ENCODE measurements at regions not wholly inside any gene's neighbourhood (a gene's known extent, or its start where the extent isn't known, plus 50 kb on each side); places are given as distances from the start of the nearest gene placed in this dataset.
A peak's percentile ranks its signal among the peaks of the same experiment; 100 is the strongest.

GRCh38 chr13:22175241-22175640 lies 504.4 kb downstream of the FGF9 start:
- H3K4ac ChIP-seq (ENCODE audit: low read depth, low read length) = no peak overlapping the region
- H4K8ac ChIP-seq (ENCODE audit: low read depth, low read length) = no peak overlapping the region
- no peak overlapping the region for H3K4me3 ChIP-seq (ENCODE audit: low read length)
- H3K23ac ChIP-seq (ENCODE audit: low read length) = no peak overlapping the region
- no peak overlapping the region for H2AK5ac ChIP-seq (ENCODE audit: low read length)
- no peak overlapping the region for H3K27ac ChIP-seq (ENCODE audit: low read depth, low read length)
- DNase-seq = peak; percentile 56
- H3K56ac ChIP-seq (ENCODE audit: low read length) = no peak overlapping the region
- H3K4me1 ChIP-seq (ENCODE audit: control insufficient read depth, low read depth, low read length) = no peaks in the 10 kb centered on the region
- no CpG with 5 or more reads among the region's 8 CpGs for WGBS (ENCODE audit: extremely low coverage, insufficient coverage, low lambda C conversion rate)
- no peaks in the 10 kb centered on the region for H3K79me2 ChIP-seq (ENCODE audit: control insufficient read depth, insufficient read depth, low read length)
- H3K27me3 ChIP-seq (ENCODE audit: insufficient read depth, low read length, poor library complexity) = no peaks in the 10 kb centered on the region
- no peak overlapping the region for H2BK120ac ChIP-seq (ENCODE audit: low read depth, low read length)
- no peak overlapping the region for H3K18ac ChIP-seq (ENCODE audit: low read length)
- no peaks in the 10 kb centered on the region for H3K36me3 ChIP-seq (ENCODE audit: control insufficient read depth, insufficient read depth, low read length)
- no peak overlapping the region for H4K5ac ChIP-seq (ENCODE audit: low read length)
- H3K9ac ChIP-seq (ENCODE audit: low read length) = no peak overlapping the region
- no peak overlapping the region for H3K4me2 ChIP-seq (ENCODE audit: low read length)
- no peak overlapping the region for H2BK5ac ChIP-seq (ENCODE audit: low read length)
- H3K79me1 ChIP-seq (ENCODE audit: low read length) = no peaks in the 10 kb centered on the region
- no peak overlapping the region for H2BK15ac ChIP-seq (replicated peaks; ENCODE audit: low read depth)

- Histone ChIP-seq H2BK120ac (ENCODE audit: low read depth, low read length) (no peak overlapping the region), H3K4me1 (ENCODE audit: control insufficient read depth, low read depth, low read length) (no peaks in the 10 kb centered on the region), H3K36me3 (ENCODE audit: control insufficient read depth, insufficient read depth, low read length) (no peaks in the 10 kb centered on the region), H3K23ac (ENCODE audit: low read length) (no peak overlapping the region), H3K79me2 (ENCODE audit: control insufficient read depth, insufficient read depth, low read length) (no peaks in the 10 kb centered on the region), H2BK15ac (replicated peaks; ENCODE audit: low read depth) (no peak overlapping the region), H3K4me2 (ENCODE audit: low read length) (no peak overlapping the region), H3K9ac (ENCODE audit: low read length) (no peak overlapping the region), H3K4me3 (ENCODE audit: low read length) (no peak overlapping the region), H2AK5ac (ENCODE audit: low read length) (no peak overlapping the region), H4K5ac (ENCODE audit: low read length) (no peak overlapping the region), H3K27me3 (ENCODE audit: insufficient read depth, low read length, poor library complexity) (no peaks in the 10 kb centered on the region), H3K18ac (ENCODE audit: low read length) (no peak overlapping the region), H3K27ac (ENCODE audit: low read depth, low read length) (no peak overlapping the region), H3K56ac (ENCODE audit: low read length) (no peak overlapping the region), H4K8ac (ENCODE audit: low read depth, low read length) (no peak overlapping the region), H2BK5ac (ENCODE audit: low read length) (no peak overlapping the region), H3K79me1 (ENCODE audit: low read length) (no peaks in the 10 kb centered on the region), H3K4ac (ENCODE audit: low read depth, low read length) (no peak overlapping the region)
- DNase-seq = peak; percentile 15
- WGBS (ENCODE audit: extremely low coverage, insufficient coverage, low lambda C conversion rate) = no CpG with 5 or more reads among the region's 7 CpGs
Observed at GRCh38 chr13:22175815-22176214, 504.9 kb downstream of the FGF9 start.

GRCh38 chr13:22176968-22177520 lies 506.2 kb downstream of the FGF9 start:
- Histone ChIP-seq H2BK120ac (ENCODE audit: low read depth, low read length) (no peak overlapping the region), H3K4me2 (ENCODE audit: low read length) (no peak overlapping the region), H3K79me2 (ENCODE audit: control insufficient read depth, insufficient read depth, low read length) (no peaks in the 10 kb centered on the region), H4K8ac (ENCODE audit: low read depth, low read length) (no peak overlapping the region), H2BK15ac (replicated peaks; ENCODE audit: low read depth) (no peak overlapping the region), H4K5ac (ENCODE audit: low read length) (no peak overlapping the region), H3K56ac (ENCODE audit: low read length) (no peak overlapping the region), H3K9ac (ENCODE audit: low read length) (no peak overlapping the region), H3K36me3 (ENCODE audit: control insufficient read depth, insufficient read depth, low read length) (no peaks in the 10 kb centered on the region), H3K4me1 (ENCODE audit: control insufficient read depth, low read depth, low read length) (no peaks in the 10 kb centered on the region), H3K27ac (ENCODE audit: low read depth, low read length) (no peak overlapping the region), H2AK5ac (ENCODE audit: low read length) (no peak overlapping the region), H3K4me3 (ENCODE audit: low read length) (no peak overlapping the region), H3K4ac (ENCODE audit: low read depth, low read length) (no peak overlapping the region), H2BK5ac (ENCODE audit: low read length) (no peak overlapping the region), H3K18ac (ENCODE audit: low read length) (no peak overlapping the region), H3K27me3 (ENCODE audit: insufficient read depth, low read length, poor library complexity) (no peaks in the 10 kb centered on the region), H3K79me1 (ENCODE audit: low read length) (no peaks in the 10 kb centered on the region), H3K23ac (ENCODE audit: low read length) (no peak overlapping the region)
- no CpG with 5 or more reads among the region's 4 CpGs for WGBS (ENCODE audit: extremely low coverage, insufficient coverage, low lambda C conversion rate)
- DNase-seq = no peak

- Histone ChIP-seq H3K9ac (ENCODE audit: low read length) (no peak overlapping the region), H2BK120ac (ENCODE audit: low read depth, low read length) (no peak overlapping the region), H3K4me1 (ENCODE audit: control insufficient read depth, low read depth, low read length) (no peaks in the 10 kb centered on the region), H4K5ac (ENCODE audit: low read length) (no peak overlapping the region), H2AK5ac (ENCODE audit: low read length) (no peak overlapping the region), H3K56ac (ENCODE audit: low read length) (no peak overlapping the region), H3K4me2 (ENCODE audit: low read length) (no peak overlapping the region), H3K4ac (ENCODE audit: low read depth, low read length) (no peak overlapping the region), H3K27me3 (ENCODE audit: insufficient read depth, low read length, poor library complexity) (no peaks in the 10 kb centered on the region), H3K27ac (ENCODE audit: low read depth, low read length) (no peak overlapping the region), H3K79me2 (ENCODE audit: control insufficient read depth, insufficient read depth, low read length) (no peaks in the 10 kb centered on the region), H2BK15ac (replicated peaks; ENCODE audit: low read depth) (no peak overlapping the region), H4K8ac (ENCODE audit: low read depth, low read length) (no peak overlapping the region), H2BK5ac (ENCODE audit: low read length) (no peak overlapping the region), H3K79me1 (ENCODE audit: low read length) (no peaks in the 10 kb centered on the region), H3K4me3 (ENCODE audit: low read length) (no peak overlapping the region), H3K23ac (ENCODE audit: low read length) (no peak overlapping the region), H3K36me3 (ENCODE audit: control insufficient read depth, insufficient read depth, low read length) (no peaks in the 10 kb centered on the region), H3K18ac (ENCODE audit: low read length) (no peak overlapping the region)
- no CpG with 5 or more reads among the region's 2 CpGs for WGBS (ENCODE audit: extremely low coverage, insufficient coverage, low lambda C conversion rate)
- DNase-seq = no peak
Observed at GRCh38 chr13:22178878-22179277, 508.0 kb downstream of the FGF9 start.

GRCh38 chr13:22187329-22187728 lies 516.5 kb downstream of the FGF9 start:
- H3K56ac ChIP-seq (ENCODE audit: low read length) = no peak overlapping the region
- no peak overlapping the region for H3K18ac ChIP-seq (ENCODE audit: low read length)
- no peaks in the 10 kb centered on the region for H3K27me3 ChIP-seq (ENCODE audit: insufficient read depth, low read length, poor library complexity)
- H4K5ac ChIP-seq (ENCODE audit: low read length) = no peak overlapping the region
- WGBS (ENCODE audit: extremely low coverage, insufficient coverage, low lambda C conversion rate) = no CpG with 5 or more reads among the region's 2 CpGs
- H3K79me2 ChIP-seq (ENCODE audit: control insufficient read depth, insufficient read depth, low read length) = no peaks in the 10 kb centered on the region
- no peak overlapping the region for H3K9ac ChIP-seq (ENCODE audit: low read length)
- no peak overlapping the region for H3K4me2 ChIP-seq (ENCODE audit: low read length)
- H2BK5ac ChIP-seq (ENCODE audit: low read length) = no peak overlapping the region
- no peak for DNase-seq
- H3K79me1 ChIP-seq (ENCODE audit: low read length) = no peaks in the 10 kb centered on the region
- H3K4me1 ChIP-seq (ENCODE audit: control insufficient read depth, low read depth, low read length) = no peaks in the 10 kb centered on the region
- no peaks in the 10 kb centered on the region for H3K36me3 ChIP-seq (ENCODE audit: control insufficient read depth, insufficient read depth, low read length)
- no peak overlapping the region for H3K27ac ChIP-seq (ENCODE audit: low read depth, low read length)
- no peak overlapping the region for H3K4me3 ChIP-seq (ENCODE audit: low read length)
- no peak overlapping the region for H2BK15ac ChIP-seq (replicated peaks; ENCODE audit: low read depth)
- no peak overlapping the region for H2BK120ac ChIP-seq (ENCODE audit: low read depth, low read length)
- H2AK5ac ChIP-seq (ENCODE audit: low read length) = no peak overlapping the region
- H4K8ac ChIP-seq (ENCODE audit: low read depth, low read length) = no peak overlapping the region
- no peak overlapping the region for H3K23ac ChIP-seq (ENCODE audit: low read length)
- no peak overlapping the region for H3K4ac ChIP-seq (ENCODE audit: low read depth, low read length)
